Liver (tissue), 8 donors: ENCODE measurements at regions not wholly inside any gene's neighbourhood (a gene's known extent, or its start where the extent isn't known, plus 50 kb on each side); places are given as distances from the start of the nearest gene placed in this dataset.

Experiments
- DNase-seq: peaks from one replicate; pipeline ENCODE4 v3.0.0-alpha.2; 2017; ENCODE audit warnings: low spot score
- H3K27ac ChIP-seq, 2 donors: one replicate each; pipeline ENCODE4 v1.7.0; 2013; ENCODE audit warnings: inconsistent platforms in 2 of 2, low read length in 2 of 2, control low read depth in 1 of 2, low read depth in 1 of 2, mild to moderate bottlenecking in 1 of 2
- H3K27me3 ChIP-seq, 4 donors: one replicate each; pipeline versions ENCODE4 v1.6.1 to v1.7.0; 2013; ENCODE audit warnings: low read length in 3 of 4, inconsistent platforms in 1 of 4, mild to moderate bottlenecking in 1 of 4, moderate library complexity in 1 of 4; ENCODE audit not compliant: control insufficient read depth in 4 of 4, insufficient read depth in 4 of 4
- H3K36me3 ChIP-seq, 4 donors: one replicate each; pipeline versions ENCODE4 v1.6.1 to v1.7.0; 2013; ENCODE audit warnings: low read length in 3 of 4, mild to moderate bottlenecking in 3 of 4, low read depth in 1 of 4, moderate library complexity in 1 of 4; ENCODE audit not compliant: control insufficient read depth in 4 of 4, insufficient read depth in 3 of 4
- H3K4me1 ChIP-seq, 4 donors: one replicate each; pipeline versions ENCODE4 v1.6.1 to v1.7.0; 2013; ENCODE audit warnings: low read length in 3 of 4, mild to moderate bottlenecking in 3 of 4, moderate library complexity in 1 of 4; ENCODE audit not compliant: control insufficient read depth in 4 of 4, insufficient read depth in 4 of 4
- H3K4me3 ChIP-seq, 3 donors: one replicate each; pipeline versions ENCODE4 v1.6.1 to v1.7.0; 2013; ENCODE audit warnings: low read length in 3 of 3, control low read depth in 1 of 3, low read depth in 1 of 3, mild to moderate bottlenecking in 1 of 3
- H3K9ac ChIP-seq, 2 donors: one replicate each; pipeline ENCODE4 v1.7.0; 2013; ENCODE audit warnings: low read length in 2 of 2, mild to moderate bottlenecking in 2 of 2, moderate library complexity in 2 of 2, control low read depth in 1 of 2, low read depth in 1 of 2
- H3K9me3 ChIP-seq, 4 donors: one replicate each; pipeline versions ENCODE4 v1.6.1 to v1.7.0; 2013; ENCODE audit warnings: low read length in 3 of 4; ENCODE audit not compliant: control insufficient read depth in 4 of 4
- ATF3 ChIP-seq: IDR thresholded peaks from 2 replicates; pipeline ENCODE4 v1.6.1; 2016; ENCODE audit warnings: antibody characterized with exemption
- CTCF ChIP-seq: fragments of 150-350 bp; IDR thresholded peaks from 2 replicates; pipeline ENCODE4 v1.5.1; 2017; ENCODE audit warnings: improper control_type of control experiment, low read depth, low read length; ENCODE audit not compliant: missing input control
- EGR1 ChIP-seq, 2 donors: IDR thresholded peaks; 2 replicates each; pipeline ENCODE4 v1.6.1; 2016 to 2018; ENCODE audit warnings: antibody characterized with exemption in 2 of 2, low read depth in 2 of 2
- FOXA1 ChIP-seq: IDR thresholded peaks from 2 replicates; pipeline ENCODE4 v1.6.1; 2016; ENCODE audit warnings: antibody characterized with exemption
- GABPA ChIP-seq, 2 donors: IDR thresholded peaks in 1 of 2; conservative IDR thresholded peaks in 1 of 2; 2 replicates each; pipeline ENCODE4 v1.6.1; 2016; ENCODE audit warnings: antibody characterized with exemption in 2 of 2, mild to moderate bottlenecking in 1 of 2, moderate library complexity in 1 of 2
- HNF4G ChIP-seq: IDR thresholded peaks from 2 replicates; pipeline ENCODE4 v1.6.1; 2016; ENCODE audit warnings: antibody characterized with exemption
- JUND ChIP-seq, 2 donors: IDR thresholded peaks; 2 replicates each; pipeline ENCODE4 v1.6.1; 2016; ENCODE audit warnings: antibody characterized with exemption in 2 of 2
- MAX ChIP-seq: IDR thresholded peaks from 2 replicates; pipeline ENCODE4 v1.6.1; 2016; ENCODE audit warnings: antibody characterized with exemption
- NR2F2 ChIP-seq: IDR thresholded peaks from 2 replicates; pipeline ENCODE4 v1.6.1; 2016; ENCODE audit warnings: antibody characterized with exemption
- RAD21 ChIP-seq, 2 donors: IDR thresholded peaks; 2 replicates each; pipeline ENCODE4 v1.6.1; 2016; ENCODE audit warnings: antibody characterized with exemption in 2 of 2, mild to moderate bottlenecking in 2 of 2
- REST ChIP-seq: IDR thresholded peaks from 2 replicates; pipeline ENCODE4 v1.6.1; 2016; ENCODE audit warnings: antibody characterized with exemption, mild to moderate bottlenecking
- SP1 ChIP-seq: IDR thresholded peaks from 2 replicates; pipeline ENCODE4 v1.6.1; 2018; ENCODE audit warnings: antibody characterized with exemption, mild to moderate bottlenecking
- YY1 ChIP-seq: IDR thresholded peaks from 2 replicates; pipeline ENCODE4 v1.6.1; 2016; ENCODE audit warnings: antibody characterized with exemption, mild to moderate bottlenecking
- ZBTB33 ChIP-seq: IDR thresholded peaks from 2 replicates; pipeline ENCODE4 v1.6.1; 2016; ENCODE audit warnings: antibody characterized with exemption
- WGBS: extraction: QIAGEN DNeasy Blood & Tissue Kit; methylation state at CpG from one replicate; pipeline ENCODE4 v1.1.7; 2013; 5-methylcytosine and 5-hydroxymethylcytosine counted together
- donor health status: healthy.
- donor health status: healthy.
- donor health status: healthy.
- donor health status: healthy.
- donor health status: healthy.

- H3K27me3 ChIP-seq: peaks cover 0 to 4% (median 0%) of the 10 kb centered on the region in 4 donors
- H3K4me3 ChIP-seq: no peak overlapping the region
- TF ChIP-seq EGR1 (IDR thresholded peaks at IDR 0.05; ENCODE audit: low read depth in 2 of 2) (no peak), JUND (IDR thresholded peaks at IDR 0.05) (no peak), SP1 (no peak), NR2F2 (no peak)
- 67% methylated on average over 5 of the region's 5 CpGs for WGBS
- H3K9me3 ChIP-seq: no peaks in the 10 kb centered on the region
- no peak for DNase-seq
- H3K36me3 ChIP-seq: no peaks in the 10 kb centered on the region
- no peak overlapping the region for H3K27ac ChIP-seq
- no peaks in the 10 kb centered on the region for H3K4me1 ChIP-seq
- no peak overlapping the region for H3K9ac ChIP-seq
These were observed 1116.0 kb downstream of the TBC1D22A start for GRCh38 chr22:47878460-47878859.

GRCh38 chr22:47872761-47873535 is 1110.5 kb downstream of the TBC1D22A start:
- Histone ChIP-seq H3K9ac (no peak overlapping the region), H3K9me3 (peaks cover 0 to 5% (median under 1%) of the 10 kb centered on the region in 4 donors), H3K4me3 (no peak overlapping the region), H3K27me3 (peaks cover 0 to 3% (median 0%) of the 10 kb centered on the region in 4 donors), H3K27ac (no peak overlapping the region), H3K36me3 (no peaks in the 10 kb centered on the region), H3K4me1 (no peaks in the 10 kb centered on the region)
- no peak for DNase-seq
- no peak for TF ChIP-seq RAD21 (IDR thresholded peaks at IDR 0.05)
- TF ChIP-seq JUND (IDR thresholded peaks at IDR 0.05): no peak
- TF ChIP-seq YY1: no peak
- no peak for TF ChIP-seq REST
- TF ChIP-seq MAX: no peak
- no peak for TF ChIP-seq GABPA (IDR thresholded peaks at IDR 0.05 in 1 of 2, conservative IDR thresholded peaks at IDR 0.05 in 1 of 2)
- TF ChIP-seq CTCF: no peak
- TF ChIP-seq HNF4G: no peak
- no peak for TF ChIP-seq EGR1 (IDR thresholded peaks at IDR 0.05; ENCODE audit: low read depth in 2 of 2)
- TF ChIP-seq NR2F2: no peak
- TF ChIP-seq ATF3: no peak
- no peak for TF ChIP-seq FOXA1
- TF ChIP-seq ZBTB33: no peak
- 83% methylated on average over 19 of the region's 19 CpGs for WGBS
